ENCODE measurements at regions not wholly inside any gene's neighbourhood (a gene's known extent, or its start where the extent isn't known, plus 50 kb on each side); places are given as distances from the start of the nearest gene placed in this dataset.

- TF ChIP-seq, protein P1, sequence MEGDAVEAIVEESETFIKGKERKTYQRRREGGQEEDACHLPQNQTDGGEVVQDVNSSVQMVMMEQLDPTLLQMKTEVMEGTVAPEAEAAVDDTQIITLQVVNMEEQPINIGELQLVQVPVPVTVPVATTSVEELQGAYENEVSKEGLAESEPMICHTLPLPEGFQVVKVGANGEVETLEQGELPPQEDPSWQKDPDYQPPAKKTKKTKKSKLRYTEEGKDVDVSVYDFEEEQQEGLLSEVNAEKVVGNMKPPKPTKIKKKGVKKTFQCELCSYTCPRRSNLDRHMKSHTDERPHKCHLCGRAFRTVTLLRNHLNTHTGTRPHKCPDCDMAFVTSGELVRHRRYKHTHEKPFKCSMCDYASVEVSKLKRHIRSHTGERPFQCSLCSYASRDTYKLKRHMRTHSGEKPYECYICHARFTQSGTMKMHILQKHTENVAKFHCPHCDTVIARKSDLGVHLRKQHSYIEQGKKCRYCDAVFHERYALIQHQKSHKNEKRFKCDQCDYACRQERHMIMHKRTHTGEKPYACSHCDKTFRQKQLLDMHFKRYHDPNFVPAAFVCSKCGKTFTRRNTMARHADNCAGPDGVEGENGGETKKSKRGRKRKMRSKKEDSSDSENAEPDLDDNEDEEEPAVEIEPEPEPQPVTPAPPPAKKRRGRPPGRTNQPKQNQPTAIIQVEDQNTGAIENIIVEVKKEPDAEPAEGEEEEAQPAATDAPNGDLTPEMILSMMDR (IDR thresholded peaks at IDR 0.05; ENCODE audit: extremely low read depth in 1 of 2, insufficient read depth in 1 of 2, low read depth in 1 of 2, low read length in 2 of 2): no peak
- TF ChIP-seq GATA2 (IDR thresholded peaks at IDR 0.05; ENCODE audit: insufficient read depth, insufficient read length, low read depth, low read length) (no peak), POLR2A (IDR thresholded peaks at IDR 0.05; ENCODE audit: low read depth, low read length) (no peak), FOS (IDR thresholded peaks at IDR 0.05; ENCODE audit: borderline replicate concordance, insufficient read depth, low read length) (no peak)
- Histone ChIP-seq H4K20me1 (replicated peaks; ENCODE audit: control insufficient read depth, extremely low read depth, insufficient read depth, low read length) (no peaks in the 10 kb centered on the region), H3K9me3 (replicated peaks; ENCODE audit: control insufficient read depth, insufficient read depth, low read length) (peaks cover 2% of the 10 kb centered on the region), H3K36me3 (ENCODE audit: control insufficient read depth in 2 of 2, extremely low read depth in 1 of 2, insufficient read depth in 2 of 2, low read length in 2 of 2) (no peaks in the 10 kb centered on the region), H3K4me1 (ENCODE audit: control insufficient read depth, extremely low read depth, insufficient read depth, low read length) (no peaks in the 10 kb centered on the region), H3K4me2 (ENCODE audit: insufficient read depth, low read length) (no peak overlapping the region), H3K4me3 (replicated peaks in 1 of 3; ENCODE audit: insufficient read depth in 1 of 3, low read depth in 1 of 3, low read length in 3 of 3) (no peak overlapping the region), H3K27me3 (ENCODE audit: control insufficient read depth in 2 of 2, insufficient read depth in 2 of 2, low read length in 2 of 2) (no peaks in the 10 kb centered on the region), H3K79me2 (ENCODE audit: control insufficient read depth, insufficient read depth, low read length) (no peaks in the 10 kb centered on the region), H2AFZ (ENCODE audit: low read depth, low read length) (no peak overlapping the region), H3K27ac (ENCODE audit: insufficient read depth, low read depth, low read length) (no peak overlapping the region), H3K9ac (replicated peaks; ENCODE audit: extremely low read depth, insufficient read depth, low read length) (no peak overlapping the region), H3K9me1 (replicated peaks; ENCODE audit: control insufficient read depth, extremely low read depth, insufficient read depth, low read length) (no peaks in the 10 kb centered on the region)
- no TSS peak for BruUV-seq (replicated peaks)
- intact Hi-C loops (cut with micrococcal nuclease): no loop called here
- dilution Hi-C loops (cut with MboI; ENCODE audit: extremely low pct_ligation_motif_present, low sequenced_read_pairs): no loop called here
- DNase-seq (ENCODE audit: low read depth, low spot score) (no peak), FAIRE-seq (no peak)
- CTCF ChIA-PET: interaction anchor here (0.9 kb wide), 1 partner anchor 11 kb away, joined by 3 read pairs; no protein-coding TSS in a partner anchor
- POLR2A ChIA-PET: no interaction called here
Observed at GRCh38 chr7:136194878-136195277, 217.7 kb upstream of the MTPN start.

DNA sequence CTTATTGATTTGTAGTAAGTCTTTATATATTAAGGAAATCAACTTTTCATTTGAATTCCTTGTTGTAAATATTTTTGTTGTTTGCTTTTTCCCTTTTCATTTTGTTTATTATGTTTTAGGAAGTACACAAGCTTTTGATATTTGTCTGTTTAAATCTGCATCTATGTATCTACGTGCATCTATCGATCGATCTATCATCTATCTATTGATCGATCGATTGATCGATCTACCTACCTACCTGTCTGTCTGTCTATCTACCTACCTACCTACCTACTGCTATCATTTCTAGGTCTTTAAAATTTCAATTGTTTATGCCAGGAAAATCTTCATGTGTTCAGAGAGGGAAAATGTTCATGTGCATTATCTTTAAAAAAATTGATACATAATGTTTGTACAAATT, 216.8 kb upstream of the MTPN start:
- ChIA-PET POLR2A (no interaction called here), CTCF (no interaction called here)
- Histone ChIP-seq H3K4me1 (ENCODE audit: control insufficient read depth, extremely low read depth, insufficient read depth, low read length) (no peaks in the 10 kb centered on the region), H3K36me3 (ENCODE audit: control insufficient read depth in 2 of 2, extremely low read depth in 1 of 2, insufficient read depth in 2 of 2, low read length in 2 of 2) (no peaks in the 10 kb centered on the region), H3K27me3 (ENCODE audit: control insufficient read depth in 2 of 2, insufficient read depth in 2 of 2, low read length in 2 of 2) (no peaks in the 10 kb centered on the region), H3K9me1 (replicated peaks; ENCODE audit: control insufficient read depth, extremely low read depth, insufficient read depth, low read length) (no peaks in the 10 kb centered on the region), H3K4me3 (replicated peaks in 1 of 3; ENCODE audit: insufficient read depth in 1 of 3, low read depth in 1 of 3, low read length in 3 of 3) (no peak overlapping the region), H3K9ac (replicated peaks; ENCODE audit: extremely low read depth, insufficient read depth, low read length) (no peak overlapping the region), H3K79me2 (ENCODE audit: control insufficient read depth, insufficient read depth, low read length) (no peaks in the 10 kb centered on the region), H3K9me3 (replicated peaks; ENCODE audit: control insufficient read depth, insufficient read depth, low read length) (peaks cover 2% of the 10 kb centered on the region), H3K27ac (ENCODE audit: insufficient read depth, low read depth, low read length) (no peak overlapping the region), H4K20me1 (replicated peaks; ENCODE audit: control insufficient read depth, extremely low read depth, insufficient read depth, low read length) (no peaks in the 10 kb centered on the region), H2AFZ (ENCODE audit: low read depth, low read length) (no peak overlapping the region), H3K4me2 (ENCODE audit: insufficient read depth, low read length) (no peak overlapping the region)
- intact Hi-C loops (cut with micrococcal nuclease): no loop called here
- no peak for DNase-seq (ENCODE audit: low read depth, low spot score)
- no TSS peak for BruUV-seq (replicated peaks)
- TF ChIP-seq, protein P2, sequence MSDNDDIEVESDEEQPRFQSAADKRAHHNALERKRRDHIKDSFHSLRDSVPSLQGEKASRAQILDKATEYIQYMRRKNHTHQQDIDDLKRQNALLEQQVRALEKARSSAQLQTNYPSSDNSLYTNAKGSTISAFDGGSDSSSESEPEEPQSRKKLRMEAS (IDR thresholded peaks at IDR 0.05; ENCODE audit: insufficient read depth, insufficient read length): no peak
- TF ChIP-seq, protein P1 (IDR thresholded peaks at IDR 0.05; ENCODE audit: extremely low read depth in 1 of 2, insufficient read depth in 1 of 2, low read depth in 1 of 2, low read length in 2 of 2): no peak
- TF ChIP-seq MYC (IDR thresholded peaks at IDR 0.05; ENCODE audit: low read depth, low read length): no peak
- no peak for TF ChIP-seq FOS (IDR thresholded peaks at IDR 0.05; ENCODE audit: borderline replicate concordance, insufficient read depth, low read length)
- no peak for TF ChIP-seq EZH2 (IDR thresholded peaks at IDR 0.05; ENCODE audit: borderline replicate concordance, low read depth, low read length, severe bottlenecking)
- no peak for TF ChIP-seq POLR2AphosphoS5 (IDR thresholded peaks at IDR 0.05; ENCODE audit: insufficient read depth, low read depth, low read length)
- no peak for TF ChIP-seq POLR2A (IDR thresholded peaks at IDR 0.05; ENCODE audit: low read depth, low read length)
- no peak for TF ChIP-seq GATA2 (IDR thresholded peaks at IDR 0.05; ENCODE audit: insufficient read depth, insufficient read length, low read depth, low read length)
- TF ChIP-seq JUN (IDR thresholded peaks at IDR 0.05; ENCODE audit: borderline replicate concordance, insufficient read depth, insufficient read length, low read depth): no peak
- FAIRE-seq: no peak
- dilution Hi-C loops (cut with MboI; ENCODE audit: extremely low pct_ligation_motif_present, low sequenced_read_pairs): no loop called here

Measured in endothelial cell of umbilical vein (primary cell).